HG02973 (cell line): ENCODE measurements at regions not wholly inside any gene's neighbourhood (a gene's known extent, or its start where the extent isn't known, plus 50 kb on each side); places are given as distances from the start of the nearest gene placed in this dataset.

Experiments used
- ATAC-seq: cut with Tn5 transposase; IDR thresholded peaks from one replicate; pipeline ENCODE4 v1.9.1; 2021; ENCODE audit warnings: moderate library complexity; ENCODE audit not compliant: unreplicated experiment

- no peak for ATAC-seq
Measured at GRCh38 chr13:105069106-105069505, 1466.4 kb downstream of the EFNB2 start.

GRCh38 chr13:105063676-105064075, 1471.8 kb downstream of the EFNB2 start:
- ATAC-seq, result no peak

GRCh38 chr13:105059786-105060185, 1475.7 kb downstream of the EFNB2 start:
- no peak for ATAC-seq

GRCh38 chr13:105058517-105058916, 1476.9 kb downstream of the EFNB2 start:
- ATAC-seq, result no peak

- no peak for ATAC-seq
Measured at GRCh38 chr13:105052711-105053110, 1482.8 kb downstream of the EFNB2 start.

GRCh38 chr13:105050686-105051085, 1484.8 kb downstream of the EFNB2 start:
- ATAC-seq, result no peak

GRCh38 chr13:105048677-105049076, 1486.8 kb downstream of the EFNB2 start:
- peak; percentile 96 for ATAC-seq

- no peak for ATAC-seq
Measured at GRCh38 chr13:105047676-105048295, 1487.7 kb downstream of the EFNB2 start.

GRCh38 chr13:105037110-105037509, 1498.4 kb downstream of the EFNB2 start:
- no peak for ATAC-seq

- ATAC-seq, result no peak
Measured at GRCh38 chr13:105035092-105035491, 1500.4 kb downstream of the EFNB2 start.

- ATAC-seq, result no peak
Measured at GRCh38 chr13:105033999-105034398, 1501.5 kb downstream of the EFNB2 start.

- no peak for ATAC-seq
Measured at GRCh38 chr13:105031306-105031705, 1504.2 kb downstream of the EFNB2 start.

- no peak for ATAC-seq
Measured at GRCh38 chr13:105030851-105031250, 1504.6 kb downstream of the EFNB2 start.

GRCh38 chr13:105019073-105019472, 1516.4 kb downstream of the EFNB2 start:
- no peak for ATAC-seq

- no peak for ATAC-seq
Measured at GRCh38 chr13:105016266-105016665, 1519.2 kb downstream of the EFNB2 start.

- no peak for ATAC-seq
Measured at GRCh38 chr13:105008604-105009003, 1526.9 kb downstream of the EFNB2 start.

GRCh38 chr13:105007166-105007808, 1528.2 kb downstream of the EFNB2 start:
- ATAC-seq, result no peak

GRCh38 chr13:104996022-104996421, 1539.4 kb downstream of the EFNB2 start:
- no peak for ATAC-seq

- ATAC-seq, result no peak
Measured at GRCh38 chr13:104993708-104994107, 1541.8 kb downstream of the EFNB2 start.

GRCh38 chr13:104987621-104988020, 1547.8 kb downstream of the EFNB2 start:
- ATAC-seq, result no peak

- peak; percentile 80 for ATAC-seq
Measured at GRCh38 chr13:104984296-104984818, 1551.1 kb downstream of the EFNB2 start.

GRCh38 chr13:104983601-104984000, 1551.9 kb downstream of the EFNB2 start:
- ATAC-seq, result peak; percentile 25

GRCh38 chr13:104980586-104980985, 1554.9 kb downstream of the EFNB2 start:
- ATAC-seq, result no peak
